K562 (cell line): ENCODE measurements at regions not wholly inside any gene's neighbourhood (a gene's known extent, or its start where the extent isn't known, plus 50 kb on each side); places are given as distances from the start of the nearest gene placed in this dataset.

ENCODE experiments used
- EGR1 ChIP-seq: fragments of 450-650 bp; conservative IDR thresholded peaks from 2 replicates; pipeline ENCODE4 v1.6.1; 2017; ENCODE audit warnings: mild to moderate bottlenecking
- STAT5A ChIP-seq: IDR thresholded peaks from 2 replicates; pipeline ENCODE4 v1.6.1; 2012; ENCODE audit warnings: low read length, inconsistent platforms, borderline replicate concordance
- YY1 ChIP-seq, 3 experiments: IDR thresholded peaks; 2 replicates each; pipeline ENCODE4 v1.6.1; 2011; ENCODE audit warnings: low read length in 2 of 3, mild to moderate bottlenecking in 2 of 3, moderate library complexity in 2 of 3, borderline replicate concordance in 1 of 3, control low read depth in 1 of 3, low read depth in 1 of 3; ENCODE audit not compliant: insufficient read depth in 3 of 3, insufficient replicate concordance in 2 of 3, control insufficient read depth in 1 of 3, insufficient read length in 1 of 3; ENCODE audit errors: extremely low read depth in 1 of 3
- ZBED1 ChIP-seq: IDR thresholded peaks from 2 replicates; pipeline ENCODE4 v1.6.1; 2014
- TF ChIP-seq, protein P1 (sequence below), 2 experiments: fragments of 450-650 bp; IDR thresholded peaks; 2 replicates each; pipeline ENCODE4 v1.6.1; 2016; ENCODE audit warnings: mild to moderate bottlenecking in 2 of 2, borderline replicate concordance in 1 of 2, low read depth in 1 of 2, moderate library complexity in 1 of 2
- TF ChIP-seq, protein P2 (sequence below): IDR thresholded peaks from 2 replicates; pipeline ENCODE4 v1.6.1; 2016; ENCODE audit warnings: missing genetic modification characterization, missing compliant biosample characterization

DNA sequence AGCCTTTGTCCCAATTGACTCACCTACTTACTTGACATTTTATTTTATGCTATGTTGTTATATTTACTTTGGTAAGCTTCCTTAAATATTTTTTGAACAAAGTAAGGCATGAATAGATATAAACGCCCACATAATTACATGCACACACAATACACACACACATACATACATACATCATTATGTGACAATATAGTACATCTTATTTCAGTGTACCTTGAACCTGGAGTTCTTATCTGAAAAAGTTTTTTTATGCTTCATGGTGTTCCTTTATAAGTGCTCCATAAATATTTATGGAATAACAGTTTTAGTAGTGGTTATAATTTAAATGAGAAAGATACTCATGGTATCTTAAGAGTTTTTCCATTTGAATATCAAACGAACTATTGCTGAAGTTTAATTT, 102.8 kb upstream of the MTPN start (continued):
- TF ChIP-seq, protein P1, sequence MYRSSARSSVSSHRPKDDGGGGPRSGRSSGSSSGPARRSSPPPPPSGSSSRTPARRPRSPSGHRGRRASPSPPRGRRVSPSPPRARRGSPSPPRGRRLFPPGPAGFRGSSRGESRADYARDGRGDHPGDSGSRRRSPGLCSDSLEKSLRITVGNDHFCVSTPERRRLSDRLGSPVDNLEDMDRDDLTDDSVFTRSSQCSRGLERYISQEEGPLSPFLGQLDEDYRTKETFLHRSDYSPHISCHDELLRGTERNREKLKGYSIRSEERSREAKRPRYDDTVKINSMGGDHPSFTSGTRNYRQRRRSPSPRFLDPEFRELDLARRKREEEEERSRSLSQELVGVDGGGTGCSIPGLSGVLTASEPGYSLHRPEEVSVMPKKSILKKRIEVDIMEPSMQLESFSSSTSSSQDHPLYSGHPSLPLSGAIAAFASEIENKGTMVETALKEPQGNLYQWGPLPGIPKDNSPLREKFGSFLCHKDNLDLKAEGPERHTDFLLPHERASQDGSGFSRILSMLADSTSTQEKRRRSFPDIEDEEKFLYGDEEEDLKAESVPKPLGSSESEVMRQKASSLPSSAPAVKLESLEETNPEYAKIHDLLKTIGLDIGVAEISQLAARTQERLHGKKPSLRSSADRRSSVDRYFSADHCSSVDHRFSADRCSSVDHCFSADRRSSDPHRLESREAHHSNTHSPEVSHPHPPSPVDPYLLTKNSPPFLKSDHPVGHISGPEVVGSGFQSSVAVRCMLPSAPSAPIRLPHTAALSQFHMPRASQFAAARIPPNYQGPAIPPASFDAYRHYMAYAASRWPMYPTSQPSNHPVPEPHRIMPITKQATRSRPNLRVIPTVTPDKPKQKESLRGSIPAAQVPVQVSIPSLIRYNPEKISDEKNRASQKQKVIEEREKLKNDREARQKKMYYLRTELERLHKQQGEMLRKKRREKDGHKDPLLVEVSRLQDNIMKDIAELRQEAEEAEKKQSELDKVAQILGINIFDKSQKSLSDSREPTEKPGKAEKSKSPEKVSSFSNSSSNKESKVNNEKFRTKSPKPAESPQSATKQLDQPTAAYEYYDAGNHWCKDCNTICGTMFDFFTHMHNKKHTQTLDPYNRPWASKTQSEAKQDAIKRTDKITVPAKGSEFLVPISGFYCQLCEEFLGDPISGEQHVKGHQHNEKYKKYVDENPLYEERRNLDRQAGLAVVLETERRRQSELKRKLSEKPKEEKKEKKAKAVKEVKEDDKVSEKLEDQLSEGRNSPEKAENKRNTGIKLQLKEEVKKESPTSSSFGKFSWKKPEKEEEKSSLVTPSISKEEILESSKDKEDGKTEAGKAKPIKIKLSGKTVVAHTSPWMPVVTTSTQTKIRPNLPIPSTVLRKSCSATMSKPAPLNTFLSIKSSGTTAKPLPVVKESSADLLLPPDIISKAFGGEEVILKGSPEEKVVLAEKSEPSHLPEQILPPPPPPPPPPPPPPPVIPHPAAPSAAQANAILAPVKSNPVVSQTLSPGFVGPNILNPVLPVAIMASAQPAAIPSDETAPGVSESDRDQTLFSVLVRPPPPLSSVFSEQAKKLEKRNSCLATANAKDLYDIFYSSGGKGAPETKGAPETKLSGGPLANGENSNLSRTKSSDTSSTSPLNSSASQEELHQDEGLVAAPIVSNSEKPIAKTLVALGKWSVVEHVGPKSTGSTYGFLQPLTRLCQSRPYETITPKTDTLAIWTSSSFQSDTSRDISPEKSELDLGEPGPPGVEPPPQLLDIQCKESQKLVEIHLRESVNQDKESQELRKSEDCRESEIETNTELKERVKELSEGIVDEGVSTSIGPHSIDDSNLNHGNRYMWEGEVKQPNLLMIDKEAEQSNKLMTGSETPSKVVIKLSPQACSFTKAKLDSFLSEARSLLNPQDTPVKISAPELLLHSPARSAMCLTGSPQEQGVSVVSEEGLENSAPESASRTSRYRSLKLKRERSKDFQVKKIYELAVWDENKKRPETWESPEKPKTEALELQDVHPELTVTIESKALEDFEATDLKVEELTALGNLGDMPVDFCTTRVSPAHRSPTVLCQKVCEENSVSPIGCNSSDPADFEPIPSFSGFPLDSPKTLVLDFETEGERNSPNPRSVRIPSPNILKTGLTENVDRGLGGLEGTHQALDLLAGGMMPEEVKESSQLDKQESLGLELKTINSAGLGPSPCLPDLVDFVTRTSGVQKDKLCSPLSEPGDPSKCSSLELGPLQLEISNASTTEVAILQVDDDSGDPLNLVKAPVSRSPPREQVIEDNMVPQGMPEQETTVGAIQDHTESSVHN (IDR thresholded peaks at IDR 0.05; ENCODE audit: borderline replicate concordance in 1 of 2, low read depth in 1 of 2): 0 out of 4 replicates have a peak, but pooled peaks of 1 of the 2 experiments have one; percentile 48
- TF ChIP-seq, protein P2, sequence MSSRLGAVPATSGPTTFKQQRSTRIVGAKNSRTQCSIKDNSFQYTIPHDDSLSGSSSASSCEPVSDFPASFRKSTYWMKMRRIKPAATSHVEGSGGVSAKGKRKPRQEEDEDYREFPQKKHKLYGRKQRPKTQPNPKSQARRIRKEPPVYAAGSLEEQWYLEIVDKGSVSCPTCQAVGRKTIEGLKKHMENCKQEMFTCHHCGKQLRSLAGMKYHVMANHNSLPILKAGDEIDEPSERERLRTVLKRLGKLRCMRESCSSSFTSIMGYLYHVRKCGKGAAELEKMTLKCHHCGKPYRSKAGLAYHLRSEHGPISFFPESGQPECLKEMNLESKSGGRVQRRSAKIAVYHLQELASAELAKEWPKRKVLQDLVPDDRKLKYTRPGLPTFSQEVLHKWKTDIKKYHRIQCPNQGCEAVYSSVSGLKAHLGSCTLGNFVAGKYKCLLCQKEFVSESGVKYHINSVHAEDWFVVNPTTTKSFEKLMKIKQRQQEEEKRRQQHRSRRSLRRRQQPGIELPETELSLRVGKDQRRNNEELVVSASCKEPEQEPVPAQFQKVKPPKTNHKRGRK: no peak
- TF ChIP-seq YY1 (IDR thresholded peaks at IDR 0.05; ENCODE audit: borderline replicate concordance in 1 of 3, control insufficient read depth in 1 of 3, extremely low read depth in 1 of 3, insufficient read depth in 3 of 3, insufficient read length in 1 of 3, insufficient replicate concordance in 2 of 3, low read depth in 1 of 3, low read length in 2 of 3) (no peak), ZBED1 (no peak), EGR1 (peak; percentile 41; the same call in 1 of the 2 replicates), STAT5A (no peak)
